OCI-LY3 (cell line): ENCODE measurements at regions not wholly inside any gene's neighbourhood (a gene's known extent, or its start where the extent isn't known, plus 50 kb on each side); places are given as distances from the start of the nearest gene placed in this dataset.

Source experiments
- CTCF ChIP-seq: fragments of 200-600, 300-600 bp; sonication (generic); IDR thresholded peaks from 2 replicates; pipeline ENCODE4 v1.5.1; 2014; ENCODE audit warnings: antibody characterized with exemption, low read length, low read depth
- EZH2phosphoT487 ChIP-seq: fragments of 200-600 bp; shearing (Covaris generic); IDR thresholded peaks from 2 replicates; pipeline ENCODE4 v1.6.1; 2018; ENCODE audit warnings: antibody characterized with exemption, mixed run types, low read depth

GRCh38 chr18:6638447-6638846, 91.1 kb upstream of the ARHGAP28 start:
- no peak for TF ChIP-seq CTCF
- TF ChIP-seq EZH2phosphoT487: no peak
